ENCODE measurements at regions not wholly inside any gene's neighbourhood (a gene's known extent, or its start where the extent isn't known, plus 50 kb on each side); places are given as distances from the start of the nearest gene placed in this dataset.

DNA sequence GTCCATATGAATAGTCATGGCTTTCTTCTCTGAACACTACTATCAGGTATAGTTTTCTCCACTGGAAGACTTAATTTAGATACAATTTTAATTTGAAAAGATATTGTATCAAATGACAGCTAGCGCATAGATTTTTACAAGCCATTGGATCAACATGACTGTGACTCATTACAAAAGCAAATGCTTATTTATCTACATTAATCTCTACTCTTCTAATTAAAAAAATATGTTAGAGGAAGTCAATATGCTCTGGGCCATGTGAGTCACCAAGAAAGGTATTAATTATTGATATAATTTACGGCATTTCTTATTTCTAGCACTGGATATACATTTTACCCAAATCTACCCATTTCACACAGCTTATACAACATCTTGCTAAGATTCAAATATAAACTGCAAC is 800.3 kb upstream of the GBE1 start:
- no peak for TF ChIP-seq POLR2AphosphoS5 (IDR thresholded peaks at IDR 0.05; ENCODE audit: low read depth, low read length)
- TF ChIP-seq FOXP2 (optimal IDR thresholded peaks at IDR 0.05; ENCODE audit: borderline replicate concordance, extremely low read depth, extremely low read length, insufficient read depth) = no peak
